Hepatocyte (in vitro differentiated cells): ENCODE measurements at regions not wholly inside any gene's neighbourhood (a gene's known extent, or its start where the extent isn't known, plus 50 kb on each side); places are given as distances from the start of the nearest gene placed in this dataset.

Source experiments
- DNase-seq: peaks from one replicate; pipeline ENCODE4 v3.0.0-alpha.2; 2016; ENCODE audit warnings: low spot score
- H2AFZ ChIP-seq: fragments of 200-600 bp; sonication (generic); 2 replicates; pipeline ENCODE4 v1.6.0; 2016; ENCODE audit warnings: antibody characterized with exemption, mild to moderate bottlenecking
- H3K27ac ChIP-seq: fragments of 200-600 bp; sonication (generic); 2 replicates; pipeline ENCODE4 v1.5.1; 2016; ENCODE audit warnings: mild to moderate bottlenecking
- H3K27me3 ChIP-seq: fragments of 200-600 bp; sonication (generic); 2 replicates; pipeline ENCODE4 v1.6.1; 2016
- H3K36me3 ChIP-seq: fragments of 200-600 bp; sonication (generic); replicated peaks from 2 replicates; pipeline ENCODE4 v1.5.1; 2016; ENCODE audit warnings: low read depth; ENCODE audit not compliant: insufficient read depth
- H3K4me1 ChIP-seq: fragments of 200-600 bp; sonication (generic); 2 replicates; pipeline ENCODE4 v1.5.1; 2016; ENCODE audit warnings: mild to moderate bottlenecking, moderate library complexity; ENCODE audit not compliant: insufficient read depth
- H3K4me2 ChIP-seq: fragments of 200-600 bp; sonication (generic); 2 replicates; pipeline ENCODE4 v1.6.0; 2016
- H3K4me3 ChIP-seq: fragments of 200-600 bp; sonication (generic); 2 replicates; pipeline ENCODE4 v1.5.1; 2016; ENCODE audit warnings: mild to moderate bottlenecking
- H3K79me2 ChIP-seq: fragments of 200-600 bp; sonication (generic); 2 replicates; pipeline ENCODE4 v1.6.0; 2017; ENCODE audit warnings: mild to moderate bottlenecking
- H3K9me2 ChIP-seq: fragments of 200-600 bp; sonication (generic); replicated peaks from 2 replicates; pipeline ENCODE4 v1.6.0; 2017; ENCODE audit warnings: mild to moderate bottlenecking; ENCODE audit not compliant: insufficient read depth
- H3K9me3 ChIP-seq: fragments of 200-600 bp; sonication (generic); 2 replicates; pipeline ENCODE4 v1.5.1; 2016; ENCODE audit warnings: low read depth, mild to moderate bottlenecking
- H4K20me1 ChIP-seq: fragments of 200-600 bp; sonication (generic); 2 replicates; pipeline ENCODE4 v1.6.0; 2016; ENCODE audit warnings: mild to moderate bottlenecking; ENCODE audit not compliant: insufficient read depth, poor library complexity, severe bottlenecking
- CTCF ChIP-seq: fragments of 200-600 bp; sonication (generic); IDR thresholded peaks from 2 replicates; pipeline ENCODE4 v1.5.1; 2016; ENCODE audit warnings: antibody characterized with exemption, mild to moderate bottlenecking; ENCODE audit not compliant: poor library complexity
- EZH2 ChIP-seq: fragments of 200-600 bp; sonication (generic); IDR thresholded peaks from 2 replicates; pipeline ENCODE4 v1.6.1; 2016; ENCODE audit warnings: antibody characterized with exemption, mild to moderate bottlenecking, borderline replicate concordance
- EZH2phosphoT487 ChIP-seq: fragments of 200-600 bp; sonication (generic); IDR thresholded peaks from one replicate; pipeline ENCODE4 v1.6.1; 2018; ENCODE audit warnings: antibody characterized with exemption, mild to moderate bottlenecking, low read depth, moderate library complexity; ENCODE audit not compliant: unreplicated experiment, severe bottlenecking
- WGBS: methylation state at CpG from one replicate; pipeline ENCODE4 v1.1.6; 2016; ENCODE audit warnings: low lambda C conversion rate; ENCODE audit errors: missing lambda C conversion rate; 5-methylcytosine and 5-hydroxymethylcytosine counted together

GRCh38 chr5:133895979-133896845 lies 72.2 kb downstream of the C5orf15 start:
- H3K27ac ChIP-seq: peak overlapping the region; percentile 6
- no peaks in the 10 kb centered on the region for H3K4me1 ChIP-seq
- H3K27me3 ChIP-seq: no peaks in the 10 kb centered on the region
- H4K20me1 ChIP-seq: no peaks in the 10 kb centered on the region
- no peaks in the 10 kb centered on the region for H3K9me2 ChIP-seq
- no peak overlapping the region for H3K4me2 ChIP-seq
- no peaks in the 10 kb centered on the region for H3K36me3 ChIP-seq
- no peak for TF ChIP-seq EZH2phosphoT487
- peak; percentile 34 for DNase-seq
- no peak overlapping the region for H3K4me3 ChIP-seq
- no peaks in the 10 kb centered on the region for H3K79me2 ChIP-seq
- WGBS: 97% methylated on average over 7 of the region's 7 CpGs
- H2AFZ ChIP-seq: no peak overlapping the region
- no peaks in the 10 kb centered on the region for H3K9me3 ChIP-seq

- Histone ChIP-seq H2AFZ (no peak overlapping the region), H3K4me1 (no peaks in the 10 kb centered on the region), H3K79me2 (no peaks in the 10 kb centered on the region), H3K4me2 (no peak overlapping the region), H3K9me3 (no peaks in the 10 kb centered on the region), H3K9me2 (no peaks in the 10 kb centered on the region), H3K36me3 (no peaks in the 10 kb centered on the region), H4K20me1 (no peaks in the 10 kb centered on the region), H3K27ac (no peak overlapping the region), H3K27me3 (no peaks in the 10 kb centered on the region), H3K4me3 (no peak overlapping the region)
- DNase-seq: no peak
- no peak for TF ChIP-seq CTCF
- no peak for TF ChIP-seq EZH2phosphoT487
- TF ChIP-seq EZH2: no peak
- whole genome bisulfite sequencing: 77% methylated on average over 5 of the region's 5 CpGs
These were observed 74.3 kb downstream of the C5orf15 start for GRCh38 chr5:133894143-133894542.

- Histone ChIP-seq H3K27ac (no peak overlapping the region), H3K36me3 (no peaks in the 10 kb centered on the region), H2AFZ (no peak overlapping the region), H3K27me3 (no peaks in the 10 kb centered on the region), H3K9me3 (no peaks in the 10 kb centered on the region), H4K20me1 (no peaks in the 10 kb centered on the region), H3K79me2 (no peaks in the 10 kb centered on the region), H3K4me2 (no peak overlapping the region), H3K4me1 (no peaks in the 10 kb centered on the region), H3K9me2 (no peaks in the 10 kb centered on the region), H3K4me3 (no peak overlapping the region)
- DNase-seq: no peak
- WGBS: 91% methylated on average over 3 of the region's 3 CpGs
- TF ChIP-seq CTCF (no peak), EZH2phosphoT487 (no peak), EZH2 (no peak)
These were observed 75.7 kb downstream of the C5orf15 start for GRCh38 chr5:133892774-133893173.

GRCh38 chr5:133892306-133892705 lies 76.1 kb downstream of the C5orf15 start:
- Histone ChIP-seq H3K4me2 (no peak overlapping the region), H2AFZ (no peak overlapping the region), H3K27me3 (no peaks in the 10 kb centered on the region), H4K20me1 (no peaks in the 10 kb centered on the region), H3K9me2 (no peaks in the 10 kb centered on the region), H3K79me2 (no peaks in the 10 kb centered on the region), H3K4me3 (no peak overlapping the region), H3K36me3 (no peaks in the 10 kb centered on the region), H3K4me1 (no peaks in the 10 kb centered on the region), H3K27ac (no peak overlapping the region), H3K9me3 (no peaks in the 10 kb centered on the region)
- DNase-seq: no peak
- TF ChIP-seq EZH2 (no peak), CTCF (no peak), EZH2phosphoT487 (no peak)
- 92% methylated on average over 1 of the region's 1 CpG for WGBS
